ENCODE measurements at regions not wholly inside any gene's neighbourhood (a gene's known extent, or its start where the extent isn't known, plus 50 kb on each side); places are given as distances from the start of the nearest gene placed in this dataset.

- no peak for TF ChIP-seq CTCF (IDR thresholded peaks at IDR 0.05; ENCODE audit: low read depth, low read length)
- no peak for TF ChIP-seq MAX (IDR thresholded peaks at IDR 0.05; ENCODE audit: low read depth, low read length)
- TF ChIP-seq POLR2A (IDR thresholded peaks at IDR 0.05; ENCODE audit: extremely low read depth, insufficient read length): no peak
- no peak for TF ChIP-seq MYC (IDR thresholded peaks at IDR 0.05; ENCODE audit: low read depth, low read length)
These were observed 118.9 kb upstream of the ARL4C start for GRCh38 chr2:234615643-234616356.
